HFFc6 (cell line): ENCODE measurements at regions not wholly inside any gene's neighbourhood (a gene's known extent, or its start where the extent isn't known, plus 50 kb on each side); places are given as distances from the start of the nearest gene placed in this dataset.

ENCODE experiments used
- DNase-seq: peaks from one replicate; pipeline ENCODE4 v3.0.0-alpha.2; 2018
- H3K27ac Mint-ChIP-seq: 2 replicates; pipeline ENCODE4 v1.8.0; 2020; ENCODE audit warnings: mild to moderate bottlenecking, mixed read lengths
- H3K27me3 Mint-ChIP-seq: 2 replicates; pipeline ENCODE4 v1.8.0; 2021; ENCODE audit warnings: mild to moderate bottlenecking, moderate library complexity, mixed read lengths; ENCODE audit not compliant: insufficient read depth
- H3K36me3 Mint-ChIP-seq: 2 replicates; pipeline ENCODE4 v1.8.0; 2021; ENCODE audit warnings: low read depth, mixed read lengths
- H3K4me1 Mint-ChIP-seq: 2 replicates; pipeline ENCODE4 v1.8.0; 2020; ENCODE audit warnings: low read depth, mixed read lengths
- H3K4me3 Mint-ChIP-seq: 2 replicates; pipeline ENCODE4 v1.8.0; 2020; ENCODE audit warnings: mild to moderate bottlenecking, moderate library complexity, mixed read lengths
- H3K9me3 Mint-ChIP-seq: 2 replicates; pipeline ENCODE4 v1.8.0; 2020; ENCODE audit warnings: mild to moderate bottlenecking, mixed read lengths
- TF ChIP-seq, protein P1 (sequence below): fragments of 200-600 bp; sonication (generic); IDR thresholded peaks from 2 replicates; pipeline ENCODE4 v1.5.0; 2021; ENCODE audit warnings: antibody characterized with exemption, mild to moderate bottlenecking

DNA sequence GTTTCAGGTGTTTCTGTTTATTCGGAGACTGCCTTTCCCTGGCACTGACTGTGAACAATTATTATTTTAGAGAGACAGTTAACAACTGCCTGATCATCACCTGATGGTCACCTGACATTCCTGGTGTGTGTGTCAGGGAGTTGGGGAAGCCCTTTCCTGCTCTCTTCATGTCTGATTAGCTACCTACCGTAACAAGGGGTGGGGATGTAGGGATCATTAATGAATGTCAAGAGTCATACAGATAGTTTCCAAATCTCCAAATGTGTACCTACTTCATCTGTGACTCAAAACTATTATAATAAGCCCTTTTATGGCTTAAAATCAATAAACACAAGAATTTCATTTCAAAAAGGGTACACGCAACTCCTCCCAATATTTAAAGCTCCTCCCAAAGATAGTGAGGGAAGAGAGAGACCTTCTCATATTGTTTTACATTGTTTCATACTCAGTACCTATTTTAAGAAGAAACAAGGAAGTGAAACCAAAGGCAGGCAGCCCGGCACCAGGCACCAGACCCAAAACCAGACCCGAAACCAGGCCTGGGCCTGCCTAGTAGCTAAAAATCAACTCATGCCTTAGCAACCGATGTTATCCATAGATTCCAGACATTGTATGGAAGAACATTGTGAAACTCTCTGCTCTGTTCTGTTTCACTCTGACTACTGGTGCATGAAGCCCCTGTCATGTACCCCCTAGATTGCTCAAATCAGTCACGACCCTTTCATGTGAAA, 844.9 kb upstream of the ALCAM start:
- Mint-ChIP-seq H3K27ac (no peak overlapping the region), H3K9me3 (no peaks in the 10 kb centered on the region), H3K4me1 (peaks cover 21% of the 10 kb centered on the region), H3K4me3 (peak overlapping the region; percentile 45; the same call in 1 of the 2 replicates), H3K27me3 (peaks cover 1% of the 10 kb centered on the region; the same call in 1 of the 2 replicates), H3K36me3 (no peaks in the 10 kb centered on the region; the same call in 1 of the 2 replicates)
- DNase-seq = no peak
- TF ChIP-seq, protein P1, sequence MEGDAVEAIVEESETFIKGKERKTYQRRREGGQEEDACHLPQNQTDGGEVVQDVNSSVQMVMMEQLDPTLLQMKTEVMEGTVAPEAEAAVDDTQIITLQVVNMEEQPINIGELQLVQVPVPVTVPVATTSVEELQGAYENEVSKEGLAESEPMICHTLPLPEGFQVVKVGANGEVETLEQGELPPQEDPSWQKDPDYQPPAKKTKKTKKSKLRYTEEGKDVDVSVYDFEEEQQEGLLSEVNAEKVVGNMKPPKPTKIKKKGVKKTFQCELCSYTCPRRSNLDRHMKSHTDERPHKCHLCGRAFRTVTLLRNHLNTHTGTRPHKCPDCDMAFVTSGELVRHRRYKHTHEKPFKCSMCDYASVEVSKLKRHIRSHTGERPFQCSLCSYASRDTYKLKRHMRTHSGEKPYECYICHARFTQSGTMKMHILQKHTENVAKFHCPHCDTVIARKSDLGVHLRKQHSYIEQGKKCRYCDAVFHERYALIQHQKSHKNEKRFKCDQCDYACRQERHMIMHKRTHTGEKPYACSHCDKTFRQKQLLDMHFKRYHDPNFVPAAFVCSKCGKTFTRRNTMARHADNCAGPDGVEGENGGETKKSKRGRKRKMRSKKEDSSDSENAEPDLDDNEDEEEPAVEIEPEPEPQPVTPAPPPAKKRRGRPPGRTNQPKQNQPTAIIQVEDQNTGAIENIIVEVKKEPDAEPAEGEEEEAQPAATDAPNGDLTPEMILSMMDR = no peak

DNA sequence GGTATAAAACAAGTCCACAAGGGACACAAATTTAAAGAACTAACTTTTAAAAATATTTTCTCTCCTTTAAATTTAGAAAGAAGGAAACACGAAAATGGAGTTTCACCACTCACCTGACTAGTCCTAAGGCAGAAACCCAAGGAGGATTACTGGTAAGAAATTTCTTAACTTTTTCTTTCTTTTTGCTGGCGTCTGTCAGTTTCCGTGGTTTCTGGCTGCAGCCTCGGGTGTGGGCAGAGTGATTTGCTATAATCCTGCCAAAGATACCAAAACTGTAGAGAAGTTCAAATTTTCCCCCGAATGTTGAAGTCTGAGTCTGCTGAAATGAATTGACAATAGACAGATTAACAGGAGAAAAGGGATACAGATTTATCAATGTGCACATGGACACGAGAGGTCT, 843.6 kb upstream of the ALCAM start:
- DNase-seq = no peak
- Mint-ChIP-seq H3K4me1 (peaks cover 21% of the 10 kb centered on the region), H3K4me3 (no peak overlapping the region; the same call in 1 of the 2 replicates), H3K9me3 (no peaks in the 10 kb centered on the region), H3K27ac (no peak overlapping the region), H3K27me3 (peaks cover 1% of the 10 kb centered on the region; the same call in 1 of the 2 replicates), H3K36me3 (no peaks in the 10 kb centered on the region; the same call in 1 of the 2 replicates)
- TF ChIP-seq, protein P1 = no peak

DNA sequence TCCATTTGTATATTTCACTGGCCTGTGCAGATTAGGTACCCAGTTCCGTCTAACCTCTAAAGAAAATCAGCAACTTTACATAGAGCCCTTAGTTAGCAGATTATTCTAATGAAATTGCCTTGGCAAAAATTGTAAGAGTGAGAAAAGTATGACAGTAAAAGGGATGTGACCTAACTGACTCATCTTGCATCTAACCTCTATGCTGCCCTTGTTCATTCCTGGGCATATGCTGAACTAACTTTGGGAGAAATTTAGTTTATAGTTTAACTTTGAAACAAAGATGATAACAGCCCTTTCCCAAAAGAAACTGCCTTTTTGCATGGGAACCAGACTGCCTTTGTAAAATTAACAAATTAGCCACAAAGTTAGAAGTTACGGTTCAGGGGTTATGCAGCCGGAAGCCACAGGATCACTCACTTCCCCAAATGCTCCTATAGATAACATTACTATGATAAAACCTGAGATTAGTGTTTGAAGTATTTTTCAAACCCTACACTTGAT, 839.8 kb upstream of the ALCAM start:
- Mint-ChIP-seq H3K9me3 (peaks cover 4% of the 10 kb centered on the region; the same call in 1 of the 2 replicates), H3K4me1 (peaks cover 4% of the 10 kb centered on the region; the same call in 1 of the 2 replicates), H3K36me3 (peaks cover under 1% of the 10 kb centered on the region), H3K27me3 (peaks cover 12% of the 10 kb centered on the region), H3K27ac (no peak overlapping the region), H3K4me3 (no peak overlapping the region)
- DNase-seq = no peak
- TF ChIP-seq, protein P1 = no peak

DNA sequence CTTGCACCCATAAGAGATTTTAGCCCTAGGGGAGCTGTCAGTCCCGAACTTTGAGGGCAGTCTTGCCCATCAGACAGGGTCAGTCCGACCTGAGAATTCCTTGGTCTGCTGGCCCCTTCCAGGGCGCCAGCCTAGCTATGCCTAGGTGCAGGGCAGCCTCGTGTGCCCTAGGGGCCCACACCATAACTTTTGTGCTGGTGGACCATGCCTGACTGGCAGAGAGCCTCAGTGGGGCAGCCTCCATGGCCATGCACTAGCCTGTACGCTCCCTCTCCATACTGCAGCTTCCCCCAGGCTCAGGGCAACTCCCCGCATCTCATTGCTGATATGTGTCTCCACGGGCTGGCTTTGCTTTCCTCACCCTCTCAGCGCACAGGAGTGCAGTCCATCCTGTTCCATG, 835.8 kb upstream of the ALCAM start:
- Mint-ChIP-seq H3K27ac (no peak overlapping the region), H3K4me3 (no peak overlapping the region), H3K36me3 (peaks cover 7% of the 10 kb centered on the region), H3K4me1 (no peaks in the 10 kb centered on the region), H3K27me3 (peaks cover 13% of the 10 kb centered on the region), H3K9me3 (peaks cover 23% of the 10 kb centered on the region)
- no peak for DNase-seq
- TF ChIP-seq, protein P1 = no peak

DNA sequence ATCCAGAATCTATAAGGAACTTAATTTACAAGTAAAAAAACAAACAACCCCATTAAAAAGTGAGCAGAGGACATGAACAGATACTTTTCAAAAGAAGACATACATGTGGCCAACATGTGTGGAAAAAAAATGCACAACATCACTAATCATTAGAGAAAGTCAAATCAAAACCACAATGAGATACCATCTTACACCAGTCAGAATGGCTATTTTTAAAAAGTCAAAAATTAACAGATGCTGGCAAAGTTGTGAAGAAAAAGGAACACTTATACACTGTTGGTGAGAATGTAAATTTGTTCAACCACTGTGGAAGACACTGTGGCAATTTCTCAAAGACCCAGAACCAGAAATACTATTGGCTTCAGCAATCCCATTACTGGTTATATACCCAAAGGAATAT, 830.0 kb upstream of the ALCAM start:
- H3K36me3 Mint-ChIP-seq = peaks cover 7% of the 10 kb centered on the region
- H3K27me3 Mint-ChIP-seq = peaks cover 2% of the 10 kb centered on the region; the same call in 1 of the 2 replicates
- H3K9me3 Mint-ChIP-seq = peaks cover 19% of the 10 kb centered on the region
- H3K4me3 Mint-ChIP-seq = no peak overlapping the region
- H3K27ac Mint-ChIP-seq = no peak overlapping the region
- no peak for DNase-seq
- TF ChIP-seq, protein P1 = no peak
- no peaks in the 10 kb centered on the region for H3K4me1 Mint-ChIP-seq
